GM12878 (cell line): ENCODE measurements at regions not wholly inside any gene's neighbourhood (a gene's known extent, or its start where the extent isn't known, plus 50 kb on each side); places are given as distances from the start of the nearest gene placed in this dataset.

Experiments
- CTCF ChIP-seq, 3 experiments: IDR thresholded peaks in 2 of 3; conservative IDR thresholded peaks in 1 of 3; 2 replicates each; pipeline ENCODE4 v1.5.1; 2011; ENCODE audit warnings: low read depth in 3 of 3, low read length in 3 of 3, mild to moderate bottlenecking in 3 of 3, control low read depth in 2 of 3, moderate library complexity in 2 of 3, inconsistent platforms in 1 of 3, mixed read lengths in 1 of 3; ENCODE audit not compliant: control insufficient read depth in 2 of 3, insufficient read depth in 1 of 3; ENCODE audit errors: extremely low read depth in 1 of 3
- FOS ChIP-seq: IDR thresholded peaks from 3 replicates; pipeline ENCODE4 v1.6.1; 2011; ENCODE audit warnings: borderline replicate concordance; ENCODE audit not compliant: insufficient read length; ENCODE audit errors: extremely low read depth
- FOXK2 ChIP-seq: fragments of 450-650 bp; IDR thresholded peaks from 2 replicates; pipeline ENCODE4 v1.6.1; 2017; ENCODE audit warnings: mild to moderate bottlenecking, moderate library complexity
- HDAC2 ChIP-seq: fragments of 200-600 bp; sonication (generic); IDR thresholded peaks from 2 replicates; pipeline ENCODE4 v1.6.1; 2017
- JUNB ChIP-seq: IDR thresholded peaks from 2 replicates; pipeline ENCODE4 v1.6.1; 2016; ENCODE audit warnings: antibody characterized with exemption, mild to moderate bottlenecking
- POLR2A ChIP-seq: IDR thresholded peaks from 2 replicates; pipeline ENCODE4 v1.6.1; 2011; ENCODE audit warnings: low read depth, mild to moderate bottlenecking, low read length
- RAD21 ChIP-seq: IDR thresholded peaks from 2 replicates; pipeline ENCODE4 v1.6.1; 2011; ENCODE audit warnings: mild to moderate bottlenecking, low read depth, low read length, moderate library complexity; ENCODE audit not compliant: insufficient read depth
- RELB ChIP-seq: fragments of 450-650 bp; IDR thresholded peaks from 2 replicates; pipeline ENCODE4 v1.6.1; 2017; ENCODE audit warnings: low read depth, mild to moderate bottlenecking, moderate library complexity
- TAF1 ChIP-seq: IDR thresholded peaks from 2 replicates; pipeline ENCODE4 v1.6.1; 2011; ENCODE audit warnings: mild to moderate bottlenecking, low read depth, low read length, borderline replicate concordance
- USF2 ChIP-seq: IDR thresholded peaks from 2 replicates; pipeline ENCODE4 v1.6.1; 2011; ENCODE audit warnings: low read depth, low read length, improper control_type of control experiment, borderline replicate concordance
- ZBED1 ChIP-seq: IDR thresholded peaks from 2 replicates; pipeline ENCODE4 v1.6.1; 2016; ENCODE audit warnings: borderline replicate concordance
- ZNF274 ChIP-seq: IDR thresholded peaks from one replicate; pipeline ENCODE4 v1.8.0; 2011; ENCODE audit not compliant: insufficient read length, insufficient read depth

- no peak for TF ChIP-seq USF2
- TF ChIP-seq RAD21 = no peak
- no peak for TF ChIP-seq POLR2A
- no peak for TF ChIP-seq HDAC2
- TF ChIP-seq FOS = no peak
- no peak for TF ChIP-seq CTCF (IDR thresholded peaks at IDR 0.05 in 2 of 3, conservative IDR thresholded peaks at IDR 0.05 in 1 of 3; ENCODE audit: control insufficient read depth in 2 of 3, extremely low read depth in 1 of 3, insufficient read depth in 1 of 3, low read depth in 3 of 3, low read length in 3 of 3)
- no peak for TF ChIP-seq FOXK2
- TF ChIP-seq JUNB = no peak
- TF ChIP-seq ZNF274 = no peak
- no peak for TF ChIP-seq ZBED1
- TF ChIP-seq TAF1 = no peak
- TF ChIP-seq RELB = no peak
Observed at GRCh38 chr15:55044162-55044561, 152.6 kb downstream of the RSL24D1 start.
